Ishikawa (cell line): ENCODE measurements at regions not wholly inside any gene's neighbourhood (a gene's known extent, or its start where the extent isn't known, plus 50 kb on each side); places are given as distances from the start of the nearest gene placed in this dataset.

Source experiments
- CEBPB ChIP-seq: IDR thresholded peaks from 2 replicates; pipeline ENCODE4 v1.6.1; 2012
- CREB1 ChIP-seq: IDR thresholded peaks from 2 replicates; pipeline ENCODE4 v1.6.1; 2012; ENCODE audit warnings: low read depth
- EGR1 ChIP-seq: IDR thresholded peaks from 2 replicates; pipeline ENCODE4 v1.6.1; 2012
- EP300 ChIP-seq: IDR thresholded peaks from 2 replicates; pipeline ENCODE4 v1.6.1; 2012; ENCODE audit warnings: borderline replicate concordance
- FOXM1 ChIP-seq: IDR thresholded peaks from 2 replicates; pipeline ENCODE4 v1.6.1; 2012; ENCODE audit warnings: low read depth, borderline replicate concordance
- MAX ChIP-seq: IDR thresholded peaks from 2 replicates; pipeline ENCODE4 v1.6.1; 2012
- RAD21 ChIP-seq: IDR thresholded peaks from 2 replicates; pipeline ENCODE4 v1.6.1; 2012; ENCODE audit warnings: low read depth
- REST ChIP-seq: IDR thresholded peaks from 2 replicates; pipeline ENCODE4 v1.6.1; 2012; ENCODE audit warnings: low read depth, mild to moderate bottlenecking
- TAF1 ChIP-seq: IDR thresholded peaks from 2 replicates; pipeline ENCODE4 v1.6.1; 2012; ENCODE audit warnings: low read depth, mild to moderate bottlenecking
- TCF12 ChIP-seq: IDR thresholded peaks from 2 replicates; pipeline ENCODE4 v1.6.1; 2012; ENCODE audit warnings: low read depth
- TEAD4 ChIP-seq: IDR thresholded peaks from 2 replicates; pipeline ENCODE4 v1.6.1; 2012
- USF1 ChIP-seq: IDR thresholded peaks from 2 replicates; pipeline ENCODE4 v1.6.1; 2012
- YY1 ChIP-seq: IDR thresholded peaks from 2 replicates; pipeline ENCODE4 v1.6.1; 2012; ENCODE audit warnings: low read depth
- ZBTB7A ChIP-seq: IDR thresholded peaks from 2 replicates; pipeline ENCODE4 v1.6.1; 2012; ENCODE audit warnings: low read depth

- TF ChIP-seq EP300 = no peak
- TF ChIP-seq TAF1 = no peak
- no peak for TF ChIP-seq TEAD4
- no peak for TF ChIP-seq YY1
- TF ChIP-seq MAX = no peak
- TF ChIP-seq TCF12 = no peak
- no peak for TF ChIP-seq EGR1
- no peak for TF ChIP-seq CREB1
- TF ChIP-seq FOXM1 = no peak
- TF ChIP-seq REST = no peak
- TF ChIP-seq CEBPB = no peak
- TF ChIP-seq USF1 = no peak
- TF ChIP-seq RAD21 = no peak
- no peak for TF ChIP-seq ZBTB7A
Measured at GRCh38 chr2:16816522-16816921, 150.9 kb upstream of the CYRIA start.
